ENCODE measurements at regions not wholly inside any gene's neighbourhood (a gene's known extent, or its start where the extent isn't known, plus 50 kb on each side); places are given as distances from the start of the nearest gene placed in this dataset.

- intact Hi-C loops (cut with micrococcal nuclease; ENCODE audit: unreplicated experiment), result no loop called here
- no peak for TF ChIP-seq EZH2 (IDR thresholded peaks at IDR 0.05; ENCODE audit: borderline replicate concordance, low read depth, low read length, poor library complexity, severe bottlenecking)
- no peak for TF ChIP-seq CTCF (conservative IDR thresholded peaks at IDR 0.05; ENCODE audit: low read depth, low read length)
- Histone ChIP-seq H3K4me3 (ENCODE audit: low read depth, low read length, poor library complexity, severe bottlenecking) (no peak overlapping the region), H3K4me1 (ENCODE audit: insufficient read depth, low read length, poor library complexity, severe bottlenecking) (no peaks in the 10 kb centered on the region), H3K36me3 (ENCODE audit: insufficient read depth, low read length, poor library complexity, severe bottlenecking) (no peaks in the 10 kb centered on the region), H3K9me3 (ENCODE audit: low read depth, low read length, poor library complexity, severe bottlenecking) (no peaks in the 10 kb centered on the region), H3K27me3 (replicated peaks; ENCODE audit: insufficient read depth, low read depth, low read length, poor library complexity) (no peaks in the 10 kb centered on the region), H3K27ac (ENCODE audit: low read depth, low read length, poor library complexity, severe bottlenecking) (no peak overlapping the region)
- BruUV-seq (replicated peaks), result no TSS peak
- ChIA-PET POLR2A (ENCODE audit: low non-redundant PET) (no interaction called here), CTCF (no interaction called here)
- no peak for DNase-seq (ENCODE audit: low spot score)
Observed at GRCh38 chr6:170039156-170040114, 251.4 kb downstream of the DLL1 start.

GRCh38 chr6:170038708-170039107 is 252.2 kb downstream of the DLL1 start:
- H3K27ac ChIP-seq (ENCODE audit: low read depth, low read length, poor library complexity, severe bottlenecking), result no peak overlapping the region
- no peaks in the 10 kb centered on the region for H3K9me3 ChIP-seq (ENCODE audit: low read depth, low read length, poor library complexity, severe bottlenecking)
- CTCF ChIA-PET, result no interaction called here
- H3K27me3 ChIP-seq (replicated peaks; ENCODE audit: insufficient read depth, low read depth, low read length, poor library complexity), result no peaks in the 10 kb centered on the region
- H3K36me3 ChIP-seq (ENCODE audit: insufficient read depth, low read length, poor library complexity, severe bottlenecking), result no peaks in the 10 kb centered on the region
- POLR2A ChIA-PET (ENCODE audit: low non-redundant PET), result no interaction called here
- intact Hi-C loops (cut with micrococcal nuclease; ENCODE audit: unreplicated experiment), result no loop called here
- no peak for DNase-seq (ENCODE audit: low spot score)
- TF ChIP-seq CTCF (conservative IDR thresholded peaks at IDR 0.05; ENCODE audit: low read depth, low read length) (no peak), EZH2 (IDR thresholded peaks at IDR 0.05; ENCODE audit: borderline replicate concordance, low read depth, low read length, poor library complexity, severe bottlenecking) (no peak)
- no TSS peak for BruUV-seq (replicated peaks)
- no peak overlapping the region for H3K4me3 ChIP-seq (ENCODE audit: low read depth, low read length, poor library complexity, severe bottlenecking)
- H3K4me1 ChIP-seq (ENCODE audit: insufficient read depth, low read length, poor library complexity, severe bottlenecking), result no peaks in the 10 kb centered on the region

GRCh38 chr6:170038251-170038650 is 252.6 kb downstream of the DLL1 start:
- CTCF ChIA-PET, result no interaction called here
- no TSS peak for BruUV-seq (replicated peaks)
- TF ChIP-seq EZH2 (IDR thresholded peaks at IDR 0.05; ENCODE audit: borderline replicate concordance, low read depth, low read length, poor library complexity, severe bottlenecking) (no peak), CTCF (conservative IDR thresholded peaks at IDR 0.05; ENCODE audit: low read depth, low read length) (no peak)
- POLR2A ChIA-PET (ENCODE audit: low non-redundant PET), result no interaction called here
- Histone ChIP-seq H3K4me3 (ENCODE audit: low read depth, low read length, poor library complexity, severe bottlenecking) (no peak overlapping the region), H3K27ac (ENCODE audit: low read depth, low read length, poor library complexity, severe bottlenecking) (no peak overlapping the region), H3K27me3 (replicated peaks; ENCODE audit: insufficient read depth, low read depth, low read length, poor library complexity) (no peaks in the 10 kb centered on the region), H3K4me1 (ENCODE audit: insufficient read depth, low read length, poor library complexity, severe bottlenecking) (no peaks in the 10 kb centered on the region), H3K9me3 (ENCODE audit: low read depth, low read length, poor library complexity, severe bottlenecking) (no peaks in the 10 kb centered on the region), H3K36me3 (ENCODE audit: insufficient read depth, low read length, poor library complexity, severe bottlenecking) (no peaks in the 10 kb centered on the region)
- DNase-seq (ENCODE audit: low spot score), result no peak
- intact Hi-C loops (cut with micrococcal nuclease; ENCODE audit: unreplicated experiment), result no loop called here
